Neural progenitor cell (in vitro differentiated cells): ENCODE measurements at regions not wholly inside any gene's neighbourhood (a gene's known extent, or its start where the extent isn't known, plus 50 kb on each side); places are given as distances from the start of the nearest gene placed in this dataset.
A peak's percentile ranks its signal among the peaks of the same experiment; 100 is the strongest.

Experiments used
- DNase-seq: peaks from one replicate; pipeline ENCODE4 v3.0.0-alpha.2; 2016; ENCODE audit warnings: low spot score
- H2AFZ ChIP-seq: fragments of 200-600 bp; sonication (generic); replicated peaks from 2 replicates; pipeline ENCODE4 v1.6.1; 2016; ENCODE audit warnings: antibody characterized with exemption
- H3F3A ChIP-seq: fragments of 200-600 bp; sonication (generic); 2 replicates; pipeline ENCODE4 v1.6.1; 2016; ENCODE audit warnings: antibody characterized with exemption, low read depth
- H3K27ac ChIP-seq: fragments of 200-600 bp; sonication (generic); 2 replicates; pipeline ENCODE4 v1.5.1; 2016; ENCODE audit warnings: mild to moderate bottlenecking
- H3K27me3 ChIP-seq: fragments of 200-600 bp; sonication (generic); 2 replicates; pipeline ENCODE4 v1.6.1; 2016; ENCODE audit warnings: mild to moderate bottlenecking, moderate library complexity
- H3K36me3 ChIP-seq: fragments of 200-600 bp; sonication (generic); 2 replicates; pipeline ENCODE4 v1.5.1; 2016
- H3K4me1 ChIP-seq: fragments of 200-600 bp; sonication (generic); 2 replicates; pipeline ENCODE4 v1.6.1; 2016; ENCODE audit warnings: mixed run types
- H3K4me2 ChIP-seq: fragments of 200-600 bp; sonication (generic); 2 replicates; pipeline ENCODE4 v1.6.1; 2016
- H3K4me3 ChIP-seq: fragments of 200-600 bp; sonication (generic); 2 replicates; pipeline ENCODE4 v1.5.1; 2016
- H3K79me2 ChIP-seq: fragments of 200-600 bp; sonication (generic); 2 replicates; pipeline ENCODE4 v1.6.1; 2016; ENCODE audit warnings: low read depth
- H3K9ac ChIP-seq: fragments of 200-600 bp; sonication (generic); 2 replicates; pipeline ENCODE4 v1.6.1; 2016
- H3K9me3 ChIP-seq: fragments of 200-600 bp; sonication (generic); 2 replicates; pipeline ENCODE4 v1.5.1; 2016; ENCODE audit warnings: low read depth
- H4K20me1 ChIP-seq: fragments of 200-600 bp; sonication (generic); 2 replicates; pipeline ENCODE4 v1.6.1; 2016; ENCODE audit warnings: low read depth
- H3K27ac Mint-ChIP-seq: 3 replicates; pipeline ENCODE4 v1.8.0; 2021; ENCODE audit warnings: mixed read lengths
- H3K27me3 Mint-ChIP-seq: 2 replicates; pipeline ENCODE4 v1.8.0; 2022; ENCODE audit warnings: low read depth, mild to moderate bottlenecking, inconsistent platforms, moderate library complexity, mixed read lengths; ENCODE audit not compliant: insufficient read depth
- H3K36me3 Mint-ChIP-seq: 3 replicates; pipeline ENCODE4 v1.8.0; 2021; ENCODE audit warnings: mixed read lengths
- H3K4me1 Mint-ChIP-seq: 3 replicates; pipeline ENCODE4 v1.8.0; 2021; ENCODE audit warnings: mixed read lengths
- H3K4me3 Mint-ChIP-seq: 3 replicates; pipeline ENCODE4 v1.8.0; 2021; ENCODE audit warnings: mild to moderate bottlenecking, moderate library complexity, mixed read lengths
- H3K9me3 Mint-ChIP-seq: 3 replicates; pipeline ENCODE4 v1.8.0; 2020; ENCODE audit warnings: mixed read lengths
- CTCF ChIP-seq: fragments of 200-600 bp; sonication (generic); IDR thresholded peaks from 2 replicates; pipeline ENCODE4 v1.5.1; 2017; ENCODE audit warnings: antibody characterized with exemption, mild to moderate bottlenecking
- EZH2 ChIP-seq: fragments of 200-600 bp; sonication (generic); IDR thresholded peaks from 2 replicates; pipeline ENCODE4 v1.6.1; 2017; ENCODE audit warnings: antibody characterized with exemption, mild to moderate bottlenecking, moderate library complexity
- EZH2phosphoT487 ChIP-seq: fragments of 200-600 bp; sonication (generic); IDR thresholded peaks from 2 replicates; pipeline ENCODE4 v1.6.1; 2017; ENCODE audit warnings: antibody characterized with exemption

GRCh38 chr2:192593561-192593960, 398.8 kb upstream of the TMEFF2 start:
- DNase-seq: no peak
- Mint-ChIP-seq H3K27me3 (peaks cover 2% of the 10 kb centered on the region), H3K36me3 (no peaks in the 10 kb centered on the region), H3K27ac (no peak overlapping the region), H3K4me3 (peak overlapping the region; percentile 44), H3K9me3 (no peaks in the 10 kb centered on the region), H3K4me1 (no peaks in the 10 kb centered on the region)
- H3K36me3 ChIP-seq: no peaks in the 10 kb centered on the region
- no peak for TF ChIP-seq CTCF
- no peak for TF ChIP-seq EZH2
- no peak for TF ChIP-seq EZH2phosphoT487
- H3K27me3 ChIP-seq: no peaks in the 10 kb centered on the region
- H3K9ac ChIP-seq: no peak overlapping the region
- H3K4me3 ChIP-seq: no peak overlapping the region
- H3K9me3 ChIP-seq: no peaks in the 10 kb centered on the region
- no peaks in the 10 kb centered on the region for H3K79me2 ChIP-seq
- no peak overlapping the region for H3K27ac ChIP-seq
- no peak overlapping the region for H3K4me2 ChIP-seq
- H2AFZ ChIP-seq: no peak overlapping the region
- no peaks in the 10 kb centered on the region for H3F3A ChIP-seq
- no peaks in the 10 kb centered on the region for H3K4me1 ChIP-seq
- no peaks in the 10 kb centered on the region for H4K20me1 ChIP-seq

GRCh38 chr2:192591617-192592016, 396.9 kb upstream of the TMEFF2 start:
- H3K4me1 ChIP-seq: no peaks in the 10 kb centered on the region
- no peaks in the 10 kb centered on the region for H3K36me3 Mint-ChIP-seq
- no peak overlapping the region for H3K4me3 ChIP-seq
- no peak overlapping the region for H3K27ac Mint-ChIP-seq
- H4K20me1 ChIP-seq: no peaks in the 10 kb centered on the region
- no peak overlapping the region for H3K27ac ChIP-seq
- H3K9me3 Mint-ChIP-seq: no peaks in the 10 kb centered on the region
- no peaks in the 10 kb centered on the region for H3K4me1 Mint-ChIP-seq
- H3K79me2 ChIP-seq: no peaks in the 10 kb centered on the region
- H3K36me3 ChIP-seq: no peaks in the 10 kb centered on the region
- no peak for DNase-seq
- no peak overlapping the region for H3K4me2 ChIP-seq
- H3K4me3 Mint-ChIP-seq: no peak overlapping the region
- no peaks in the 10 kb centered on the region for H3F3A ChIP-seq
- TF ChIP-seq EZH2phosphoT487 (no peak), CTCF (no peak), EZH2 (no peak)
- no peak overlapping the region for H2AFZ ChIP-seq
- peaks cover 2% of the 10 kb centered on the region for H3K27me3 Mint-ChIP-seq
- H3K27me3 ChIP-seq: no peaks in the 10 kb centered on the region
- H3K9ac ChIP-seq: no peak overlapping the region
- H3K9me3 ChIP-seq: no peaks in the 10 kb centered on the region

GRCh38 chr2:192585418-192585817, 390.7 kb upstream of the TMEFF2 start:
- Histone ChIP-seq H3K79me2 (no peaks in the 10 kb centered on the region), H3K27me3 (no peaks in the 10 kb centered on the region), H2AFZ (no peak overlapping the region), H3K4me1 (no peaks in the 10 kb centered on the region), H3K36me3 (no peaks in the 10 kb centered on the region), H3K27ac (no peak overlapping the region), H3K4me3 (no peak overlapping the region), H3K4me2 (no peak overlapping the region), H4K20me1 (no peaks in the 10 kb centered on the region), H3F3A (no peaks in the 10 kb centered on the region), H3K9ac (no peak overlapping the region), H3K9me3 (no peaks in the 10 kb centered on the region)
- H3K27ac Mint-ChIP-seq: no peak overlapping the region
- H3K36me3 Mint-ChIP-seq: no peaks in the 10 kb centered on the region
- DNase-seq: no peak
- no peak overlapping the region for H3K4me3 Mint-ChIP-seq
- TF ChIP-seq EZH2phosphoT487 (no peak), CTCF (no peak), EZH2 (no peak)
- no peaks in the 10 kb centered on the region for H3K27me3 Mint-ChIP-seq
- H3K9me3 Mint-ChIP-seq: no peaks in the 10 kb centered on the region
- no peaks in the 10 kb centered on the region for H3K4me1 Mint-ChIP-seq

GRCh38 chr2:192584976-192585375, 390.2 kb upstream of the TMEFF2 start:
- no peaks in the 10 kb centered on the region for H3K27me3 ChIP-seq
- no peaks in the 10 kb centered on the region for H3K9me3 ChIP-seq
- H3K4me1 ChIP-seq: no peaks in the 10 kb centered on the region
- Mint-ChIP-seq H3K27me3 (no peaks in the 10 kb centered on the region), H3K9me3 (no peaks in the 10 kb centered on the region), H3K4me1 (no peaks in the 10 kb centered on the region), H3K4me3 (no peak overlapping the region), H3K36me3 (no peaks in the 10 kb centered on the region), H3K27ac (no peak overlapping the region)
- H3K4me2 ChIP-seq: no peak overlapping the region
- DNase-seq: no peak
- no peak overlapping the region for H3K27ac ChIP-seq
- H4K20me1 ChIP-seq: no peaks in the 10 kb centered on the region
- no peaks in the 10 kb centered on the region for H3F3A ChIP-seq
- no peaks in the 10 kb centered on the region for H3K79me2 ChIP-seq
- no peak for TF ChIP-seq CTCF
- no peak for TF ChIP-seq EZH2
- no peak for TF ChIP-seq EZH2phosphoT487
- H3K36me3 ChIP-seq: no peaks in the 10 kb centered on the region
- H2AFZ ChIP-seq: no peak overlapping the region
- H3K4me3 ChIP-seq: no peak overlapping the region
- H3K9ac ChIP-seq: no peak overlapping the region
